Activated CD4-positive, alpha-beta memory T cell treated with anti-CD3 and anti-CD28 coated beads for 36 hours (primary cell): ENCODE measurements at regions not wholly inside any gene's neighbourhood (a gene's known extent, or its start where the extent isn't known, plus 50 kb on each side); places are given as distances from the start of the nearest gene placed in this dataset.
"Not testable (repeated sequence)": the region's sequence is repeated elsewhere in the genome, so short reads cannot be mapped to it uniquely, and the experiment has no call there.

Source experiments
- CTCF ChIA-PET: fragments of 350-600 bp; sonication (Branson Sonifier 250); formaldehyde crosslinking; loops from one replicate; lab custom pipeline; 2021; ENCODE audit warnings: antibody characterized with exemption, inconsistent platforms; lab: Charles Lee
- POLR2A ChIA-PET: fragments of 350-600 bp; sonication (Branson Sonifier 250); formaldehyde crosslinking; loops from one replicate; lab custom pipeline; 2021; ENCODE audit warnings: antibody characterized with exemption; lab: Charles Lee
- DNase-seq: peaks from one replicate; pipeline ENCODE4 v3.0.0-alpha.2; 2020
- H3K27ac Mint-ChIP-seq: one replicate; pipeline ENCODE4 v1.8.0; 2021; ENCODE audit warnings: mixed read lengths
- H3K27me3 Mint-ChIP-seq: one replicate; pipeline ENCODE4 v1.8.0; 2021; ENCODE audit warnings: mixed read lengths
- H3K36me3 Mint-ChIP-seq: one replicate; pipeline ENCODE4 v1.8.0; 2021; ENCODE audit warnings: mixed read lengths
- H3K4me1 Mint-ChIP-seq: one replicate; pipeline ENCODE4 v1.8.0; 2021; ENCODE audit warnings: low read depth, mixed read lengths
- H3K4me3 Mint-ChIP-seq: one replicate; pipeline ENCODE4 v1.8.0; 2021; ENCODE audit warnings: mild to moderate bottlenecking, mixed read lengths
- H3K9me3 Mint-ChIP-seq: one replicate; pipeline ENCODE4 v1.8.0; 2021; ENCODE audit warnings: mixed read lengths
- intact Hi-C: fragments of 100-400 bp; cut with micrococcal nuclease; formaldehyde crosslinking; loops from one replicate; pipeline ENCODE4 v1.15.1; 2023

DNA sequence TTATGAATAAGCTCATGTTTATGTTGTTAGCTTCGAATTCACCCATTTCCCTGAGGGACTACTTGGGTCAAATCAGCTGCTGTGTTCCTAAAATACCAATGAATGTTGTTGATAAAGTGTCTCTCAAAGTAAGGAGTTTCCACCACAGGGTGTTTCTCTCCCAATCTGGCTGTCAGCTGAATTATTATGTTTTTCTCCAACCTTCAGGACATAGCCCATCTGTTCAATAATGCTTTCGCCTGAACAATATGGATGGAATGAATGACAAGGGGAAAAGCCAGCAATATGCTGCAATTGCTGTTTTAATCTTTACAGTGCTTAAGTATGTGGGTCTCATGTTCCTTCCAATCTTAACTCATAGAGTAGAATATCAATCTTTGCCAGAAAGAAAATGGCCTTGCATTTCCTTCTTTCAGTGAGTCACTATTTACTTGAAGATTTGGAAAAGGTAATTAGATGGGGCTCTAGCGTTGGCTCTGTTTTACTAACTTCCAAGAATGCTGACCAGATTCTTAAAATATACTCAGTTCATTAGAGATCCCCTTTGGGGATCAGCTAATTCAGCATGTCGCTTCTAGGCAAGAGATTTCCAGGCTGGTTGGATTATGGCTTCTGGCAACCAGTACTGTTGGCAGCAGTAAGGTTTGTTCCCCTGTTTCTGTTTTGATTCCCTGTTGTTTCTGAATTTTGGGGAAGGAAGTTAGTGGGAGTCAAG, 410.5 kb downstream of the PPP3CA start:
- DNase-seq, result no peak
- Mint-ChIP-seq H3K9me3 (no peaks in the 10 kb centered on the region), H3K4me3 (no peak overlapping the region), H3K4me1 (peaks cover 11% of the 10 kb centered on the region), H3K36me3 (no peaks in the 10 kb centered on the region), H3K27ac (no peak overlapping the region), H3K27me3 (no peaks in the 10 kb centered on the region)
- ChIA-PET CTCF (no interaction called here), POLR2A (interaction anchor here (0.6 kb wide), 1 partner anchor 568 kb away, joined by 3 read pairs; no protein-coding TSS in a partner anchor)
- intact Hi-C loops, result no loop called here

DNA sequence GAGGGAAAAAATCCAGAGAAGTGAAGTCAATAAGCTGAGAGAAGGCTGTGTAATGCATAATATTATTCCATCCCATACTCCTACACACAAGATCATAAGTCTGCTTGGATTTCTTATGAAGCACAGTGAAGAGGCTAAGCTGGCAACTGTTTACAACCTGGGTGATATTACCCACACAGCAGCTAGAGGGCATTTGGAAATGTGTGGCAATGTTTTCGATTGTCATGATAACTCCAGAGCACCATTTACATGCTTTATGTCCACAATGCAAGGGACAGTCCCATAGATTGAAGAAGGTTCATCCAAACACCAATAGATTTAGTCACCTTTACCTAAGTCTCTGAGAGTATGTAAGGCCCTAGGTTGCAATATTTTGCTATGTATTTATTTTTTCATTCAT, 412.2 kb downstream of the PPP3CA start:
- no peak overlapping the region for H3K27ac Mint-ChIP-seq
- H3K27me3 Mint-ChIP-seq, result no peaks in the 10 kb centered on the region
- no peak overlapping the region for H3K4me3 Mint-ChIP-seq
- peaks cover 11% of the 10 kb centered on the region for H3K4me1 Mint-ChIP-seq
- no peaks in the 10 kb centered on the region for H3K9me3 Mint-ChIP-seq
- intact Hi-C loops, result no loop called here
- ChIA-PET POLR2A (interaction anchor here (0.6 kb wide), 1 partner anchor 141 kb away, joined by 3 read pairs; no protein-coding TSS in a partner anchor), CTCF (interaction anchor here (0.7 to 1.2 kb wide), 2 partner anchors 109 to 220 kb away, joined by 3 to 4 read pairs; no protein-coding TSS in a partner anchor)
- no peaks in the 10 kb centered on the region for H3K36me3 Mint-ChIP-seq
- no peak for DNase-seq

- Mint-ChIP-seq H3K27ac (no peak overlapping the region), H3K4me3 (no peak overlapping the region), H3K9me3 (no peaks in the 10 kb centered on the region), H3K27me3 (no peaks in the 10 kb centered on the region), H3K4me1 (peaks cover 11% of the 10 kb centered on the region), H3K36me3 (no peaks in the 10 kb centered on the region)
- no peak for DNase-seq
- intact Hi-C loops, result no loop called here
- POLR2A ChIA-PET, result no interaction called here
- CTCF ChIA-PET, result no interaction called here
Observed at GRCh38 chr4:100933628-100934027, 413.7 kb downstream of the PPP3CA start.

DNA sequence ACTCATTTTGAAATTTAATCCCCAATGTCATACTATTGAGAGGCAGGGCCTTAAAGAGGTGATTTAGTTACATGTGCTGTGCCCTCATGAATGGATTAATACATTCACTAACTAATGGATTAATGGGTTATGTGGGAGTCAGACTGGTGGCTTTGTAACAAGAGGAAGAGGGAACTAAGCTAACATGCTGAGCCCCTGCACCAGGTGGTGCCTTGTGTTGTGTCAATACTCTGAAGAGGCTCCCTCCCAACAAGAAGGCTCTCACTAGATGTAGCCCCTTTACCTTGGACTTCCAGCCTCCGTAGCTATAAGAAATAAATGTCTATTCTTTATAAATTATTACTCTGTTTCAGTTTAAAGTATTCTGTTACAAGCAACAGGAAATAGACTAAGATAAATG, 411.9 kb upstream of the EMCN start:
- intact Hi-C loops, result no loop called here
- no peak for DNase-seq
- H3K27me3 Mint-ChIP-seq, result no peaks in the 10 kb centered on the region
- ChIA-PET CTCF (no interaction called here), POLR2A (no interaction called here)
- no peaks in the 10 kb centered on the region for H3K9me3 Mint-ChIP-seq
- peaks cover 11% of the 10 kb centered on the region for H3K4me1 Mint-ChIP-seq
- H3K36me3 Mint-ChIP-seq, result no peaks in the 10 kb centered on the region
- H3K4me3 Mint-ChIP-seq, result no peak overlapping the region
- no peak overlapping the region for H3K27ac Mint-ChIP-seq

DNA sequence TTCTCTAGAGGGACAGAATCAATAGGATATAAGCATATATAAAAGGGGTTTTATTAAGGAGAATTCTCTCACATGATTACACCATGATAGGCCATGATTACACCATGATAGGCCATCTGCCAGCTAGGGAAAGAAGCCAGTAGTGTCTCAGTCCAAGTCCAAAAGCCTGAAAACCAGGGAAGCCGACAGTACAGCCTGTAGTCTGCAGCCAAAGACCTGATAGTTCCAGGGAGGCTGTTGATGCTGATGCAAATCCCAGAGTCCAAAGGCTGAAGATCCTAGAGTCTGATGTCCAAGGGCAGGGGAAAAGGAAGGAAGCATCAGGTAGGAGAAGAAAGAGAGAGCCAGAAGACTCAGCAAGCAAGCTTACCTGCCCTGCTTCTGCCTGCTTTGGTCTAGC, 411.3 kb upstream of the EMCN start:
- Mint-ChIP-seq H3K4me1 (peaks cover 11% of the 10 kb centered on the region), H3K9me3 (no peaks in the 10 kb centered on the region), H3K27me3 (no peaks in the 10 kb centered on the region), H3K36me3 (no peaks in the 10 kb centered on the region), H3K27ac (no peak overlapping the region), H3K4me3 (no peak overlapping the region)
- CTCF ChIA-PET, result no interaction called here
- POLR2A ChIA-PET, result no interaction called here
- no peak for DNase-seq
- intact Hi-C loops, result no loop called here

DNA sequence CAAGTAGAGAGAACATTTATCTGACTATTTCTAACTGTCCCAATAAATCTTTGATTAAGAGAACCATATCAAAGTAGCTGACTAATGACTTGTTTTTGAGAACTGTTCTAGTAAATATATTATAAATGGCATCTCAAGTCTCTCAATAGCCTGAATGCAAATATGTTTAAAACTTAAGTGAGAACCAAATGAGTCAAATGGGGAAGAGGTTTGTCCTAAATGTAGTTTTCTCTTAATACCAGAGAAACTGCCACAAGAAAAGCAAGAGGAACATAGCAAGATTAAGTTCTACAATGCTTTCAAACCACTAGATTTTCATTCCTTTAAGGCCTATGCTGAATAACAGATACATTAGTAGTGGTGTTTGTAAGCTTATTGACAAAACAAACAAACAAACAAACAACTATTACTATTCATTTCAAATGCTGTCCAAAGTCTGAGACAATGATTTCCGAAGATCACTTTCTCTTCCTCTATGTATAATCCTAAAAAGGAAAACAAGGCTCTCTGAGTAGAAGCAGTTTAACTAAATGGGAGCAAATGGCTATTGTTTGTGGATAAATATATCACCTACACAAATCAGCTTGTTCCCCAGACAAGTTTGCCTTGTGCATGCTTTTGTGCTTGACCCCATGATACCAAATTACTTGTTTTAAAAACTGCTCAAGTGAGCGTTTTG, 408.4 kb upstream of the EMCN start:
- Mint-ChIP-seq H3K27me3 (no peaks in the 10 kb centered on the region), H3K36me3 (no peaks in the 10 kb centered on the region), H3K4me3 (no peak overlapping the region), H3K9me3 (no peaks in the 10 kb centered on the region), H3K4me1 (no peaks in the 10 kb centered on the region), H3K27ac (no peak overlapping the region)
- no peak for DNase-seq
- intact Hi-C loops, result no loop called here
- POLR2A ChIA-PET, result no interaction called here
- CTCF ChIA-PET, result no interaction called here

DNA sequence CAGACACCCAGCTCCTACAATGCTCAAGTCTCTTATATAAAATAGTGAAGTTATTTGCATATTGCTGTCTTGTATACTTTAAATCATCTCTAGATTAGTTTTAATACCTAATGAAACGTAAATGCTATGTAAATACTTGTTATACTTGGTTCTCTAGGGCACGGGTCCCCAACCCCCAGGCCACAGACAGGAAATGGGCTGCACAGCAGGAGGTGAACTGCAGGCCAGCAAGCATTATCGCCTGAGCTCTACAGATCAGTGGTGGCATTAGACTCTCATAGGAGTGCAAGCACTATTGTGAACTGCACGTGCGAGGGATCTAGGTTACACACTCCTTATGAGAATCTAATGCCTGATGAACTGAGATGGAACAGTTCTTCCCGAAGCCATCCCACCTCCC, 395.9 kb upstream of the EMCN start:
- H3K4me3 Mint-ChIP-seq, result no peak overlapping the region
- no peak overlapping the region for H3K27ac Mint-ChIP-seq
- CTCF ChIA-PET, result no interaction called here
- intact Hi-C loops, result no loop called here
- H3K4me1 Mint-ChIP-seq, result no peaks in the 10 kb centered on the region
- POLR2A ChIA-PET, result no interaction called here
- peaks cover 5% of the 10 kb centered on the region for H3K27me3 Mint-ChIP-seq
- peaks cover 3% of the 10 kb centered on the region for H3K9me3 Mint-ChIP-seq
- H3K36me3 Mint-ChIP-seq, result peaks cover 2% of the 10 kb centered on the region
- DNase-seq, result no peak

DNA sequence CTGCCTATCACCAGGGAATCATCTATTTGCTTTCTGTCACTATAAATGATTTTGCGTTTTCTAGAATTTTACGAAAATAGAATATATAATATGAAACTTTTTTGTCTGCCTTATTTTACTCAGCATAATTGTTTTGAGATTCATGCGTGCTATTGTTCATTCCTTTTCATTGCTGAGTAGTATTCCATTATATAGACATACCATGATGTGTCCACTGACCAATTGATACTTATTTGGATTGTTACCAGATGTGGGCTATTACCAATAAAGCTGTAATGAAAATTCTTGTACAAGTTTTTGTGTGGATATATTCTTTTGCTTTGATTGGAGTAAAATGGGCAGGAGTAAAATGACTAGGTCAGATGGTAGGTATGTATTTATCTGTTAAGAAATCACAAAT, 390.7 kb upstream of the EMCN start:
- no peaks in the 10 kb centered on the region for H3K27me3 Mint-ChIP-seq
- ChIA-PET CTCF (no interaction called here), POLR2A (no interaction called here)
- H3K4me3 Mint-ChIP-seq, result no peak overlapping the region
- H3K36me3 Mint-ChIP-seq, result no peaks in the 10 kb centered on the region
- no peak overlapping the region for H3K27ac Mint-ChIP-seq
- intact Hi-C loops, result no loop called here
- peaks cover 4% of the 10 kb centered on the region for H3K9me3 Mint-ChIP-seq
- H3K4me1 Mint-ChIP-seq, result no peaks in the 10 kb centered on the region
- DNase-seq, result no peak

- no peaks in the 10 kb centered on the region for H3K4me1 Mint-ChIP-seq
- H3K27me3 Mint-ChIP-seq, result no peaks in the 10 kb centered on the region
- no peak for DNase-seq
- no peak overlapping the region for H3K27ac Mint-ChIP-seq
- H3K4me3 Mint-ChIP-seq, result no peak overlapping the region
- intact Hi-C loops, result no loop called here
- ChIA-PET CTCF (no interaction called here), POLR2A (no interaction called here)
- peaks cover 4% of the 10 kb centered on the region for H3K9me3 Mint-ChIP-seq
- no peaks in the 10 kb centered on the region for H3K36me3 Mint-ChIP-seq
Observed at GRCh38 chr4:100907465-100908454, 389.9 kb upstream of the EMCN start.

DNA sequence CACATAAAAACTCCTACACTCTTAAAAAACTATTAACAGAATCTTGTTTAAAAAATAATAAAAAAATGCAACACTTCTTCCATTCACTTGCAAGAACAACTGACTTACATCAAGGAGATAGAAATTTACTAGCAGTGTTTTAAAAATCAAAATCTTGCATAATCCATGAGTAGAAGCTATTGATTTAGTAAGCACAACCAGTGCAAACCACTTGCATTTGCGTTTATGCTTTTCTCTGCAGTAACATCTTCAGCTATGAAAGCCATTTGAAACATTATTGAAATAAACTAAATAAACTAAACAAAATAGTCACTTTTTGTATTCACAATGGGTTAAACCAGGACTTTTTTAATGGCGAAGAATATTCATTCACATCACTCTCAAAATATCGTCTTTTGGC, 389.2 kb upstream of the EMCN start:
- Mint-ChIP-seq H3K4me3 (no peak overlapping the region), H3K36me3 (no peaks in the 10 kb centered on the region), H3K27ac (no peak overlapping the region), H3K27me3 (no peaks in the 10 kb centered on the region), H3K4me1 (no peaks in the 10 kb centered on the region), H3K9me3 (peaks cover 4% of the 10 kb centered on the region)
- DNase-seq, result no peak
- ChIA-PET CTCF (no interaction called here), POLR2A (no interaction called here)
- intact Hi-C loops, result no loop called here

GRCh38 chr4:100900945-100901344, 383.1 kb upstream of the EMCN start:
- H3K27ac Mint-ChIP-seq, H3K9me3 Mint-ChIP-seq, POLR2A ChIA-PET, H3K27me3 Mint-ChIP-seq, H3K4me1 Mint-ChIP-seq, CTCF ChIA-PET, DNase-seq, intact Hi-C loops, H3K36me3 Mint-ChIP-seq, H3K4me3 Mint-ChIP-seq: not testable (repeated sequence)

DNA sequence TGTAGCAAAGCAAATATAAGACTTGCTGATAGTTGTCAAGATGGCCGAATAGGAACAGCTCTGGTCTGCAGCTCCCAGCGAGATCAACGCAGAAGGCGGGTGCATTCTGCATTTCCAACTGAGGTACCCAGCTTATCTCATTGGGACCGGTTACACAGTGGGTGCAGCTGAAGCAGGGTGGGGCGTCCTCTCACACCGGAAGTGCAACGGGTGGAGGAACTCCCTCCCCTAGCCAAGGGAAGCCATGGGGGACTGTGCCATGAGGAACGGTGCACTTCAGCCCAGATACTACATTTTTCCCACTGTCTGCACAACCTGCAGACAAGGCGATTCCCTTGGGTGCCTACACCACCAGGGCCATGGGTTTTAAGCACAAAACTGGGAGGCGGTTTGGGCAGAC, 382.3 kb upstream of the EMCN start:
- ChIA-PET POLR2A (no interaction called here), CTCF (no interaction called here)

More for the DNA sequence above, 382.3 kb upstream of the EMCN start:
- H3K36me3 Mint-ChIP-seq, result no peaks in the 10 kb centered on the region
- DNase-seq, result no peak
- intact Hi-C loops, result no loop called here
- no peak overlapping the region for H3K27ac Mint-ChIP-seq
- H3K4me3 Mint-ChIP-seq, result no peak overlapping the region
- peaks cover 11% of the 10 kb centered on the region for H3K4me1 Mint-ChIP-seq
- H3K9me3 Mint-ChIP-seq, result no peaks in the 10 kb centered on the region
- no peaks in the 10 kb centered on the region for H3K27me3 Mint-ChIP-seq
